Stimulated activated CD4-positive, alpha-beta T cell treated with anti-CD3 and anti-CD28 coated beads, Interleukin-2, amount 100 ng/mL, for 48 hours (primary cell): ENCODE measurements at regions not wholly inside any gene's neighbourhood (a gene's known extent, or its start where the extent isn't known, plus 50 kb on each side); places are given as distances from the start of the nearest gene placed in this dataset.
A peak's percentile ranks its signal among the peaks of the same experiment; 100 is the strongest.

Source experiments
- DNase-seq, 2 donors: peaks; one replicate each; pipeline ENCODE4 v3.0.0-alpha.2; 2020

DNA sequence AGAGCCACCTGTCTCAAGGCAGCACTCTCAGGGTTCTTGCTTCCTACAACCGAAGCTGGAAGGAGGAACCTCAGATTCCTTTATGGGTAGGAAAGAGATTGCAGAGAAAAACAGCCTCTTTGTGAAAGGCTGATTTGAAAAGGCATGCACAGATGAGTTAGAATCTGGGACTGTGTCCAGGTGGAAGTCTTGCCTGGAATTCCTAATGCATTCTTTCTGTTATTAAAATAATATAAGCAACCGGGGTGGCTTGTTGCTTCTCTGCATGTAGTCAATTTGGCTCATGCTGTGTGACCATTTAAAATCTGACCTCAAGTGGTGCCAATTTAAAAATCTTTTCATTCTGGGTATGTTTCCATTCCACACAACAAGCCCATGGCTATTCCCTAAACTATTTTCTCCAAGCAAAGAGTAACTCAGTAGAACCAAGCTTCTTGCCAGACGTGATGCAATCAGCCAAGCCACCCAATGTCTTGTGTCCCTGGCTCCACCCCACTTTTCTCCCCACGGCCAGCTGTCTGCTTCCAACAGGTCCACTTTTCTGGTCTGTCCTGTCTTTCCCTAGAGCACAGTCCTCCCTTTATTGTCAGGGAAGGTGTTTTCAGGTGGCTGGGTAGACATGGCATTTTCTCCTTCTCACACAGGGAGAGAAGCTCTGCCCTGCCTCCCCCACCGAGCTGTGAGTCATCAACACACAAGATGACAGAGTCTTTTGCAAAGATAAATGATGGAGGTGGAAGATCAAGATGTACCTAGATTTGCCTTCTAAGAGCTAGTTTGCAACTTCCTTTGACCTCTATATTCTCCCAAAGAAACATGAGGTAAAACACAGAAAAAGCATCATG is 394.3 kb downstream of the FOXO1 start:
- peak; percentile 4 to 27 for DNase-seq

GRCh38 chr13:40272776-40273139 is 393.7 kb downstream of the FOXO1 start:
- no peak for DNase-seq

DNA sequence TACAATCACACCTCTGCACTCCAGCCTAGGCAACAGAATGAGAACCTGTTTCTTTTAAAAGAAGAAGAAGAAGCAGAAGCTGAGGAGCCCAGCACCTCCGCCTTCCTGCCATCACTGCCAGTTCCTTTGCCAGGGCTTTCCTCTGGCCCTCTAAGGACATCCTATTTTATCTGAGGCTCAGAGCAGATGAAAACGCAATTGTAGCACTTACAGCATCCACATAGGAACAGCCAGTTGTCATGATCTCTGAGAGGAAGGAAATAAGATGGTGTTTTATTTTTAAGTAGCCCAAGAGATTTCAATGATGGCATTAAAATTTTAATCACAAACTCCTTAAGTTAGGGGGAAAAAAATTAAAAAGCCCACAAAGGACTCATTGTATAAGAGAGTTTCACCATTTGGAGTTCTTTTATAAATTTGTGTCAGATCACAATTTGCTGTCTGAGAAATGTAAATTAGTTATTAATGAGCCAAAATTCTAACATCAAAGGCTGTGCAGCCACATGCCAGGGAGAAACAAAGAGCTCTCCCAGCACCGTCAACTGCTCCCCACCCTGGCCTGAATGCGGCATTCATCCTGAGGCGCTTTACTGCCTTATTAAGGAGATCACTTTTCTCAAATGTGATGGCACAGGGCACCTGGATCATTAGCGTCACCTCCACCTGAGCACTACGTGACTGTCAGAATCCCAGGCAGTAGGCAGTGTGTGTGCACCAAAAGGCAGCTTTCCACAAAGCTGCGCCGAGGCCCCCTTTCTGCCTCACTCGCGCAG is 393.0 kb downstream of the FOXO1 start:
- DNase-seq, result no peak

GRCh38 chr13:40274103-40274502 is 392.3 kb downstream of the FOXO1 start:
- no peak for DNase-seq

DNA sequence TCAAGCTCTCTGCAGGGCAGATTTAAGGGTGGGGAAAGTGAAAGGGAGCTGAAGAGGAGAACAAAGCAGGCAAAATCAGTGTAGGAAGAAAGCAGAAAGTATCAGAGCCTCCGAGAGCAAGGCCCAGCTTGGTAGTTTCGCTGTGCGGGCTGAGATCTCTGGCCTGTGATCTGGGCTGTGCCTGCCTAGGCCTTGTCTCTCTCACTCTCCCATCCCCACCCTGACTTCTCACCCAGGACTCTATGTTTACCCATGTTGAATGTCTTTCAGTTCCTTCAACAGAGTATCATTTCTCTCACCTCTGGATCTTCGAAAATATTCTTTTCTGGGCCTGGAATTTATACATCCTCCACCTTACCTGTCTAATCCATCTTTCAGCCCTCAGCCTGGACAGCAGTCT is 391.3 kb downstream of the FOXO1 start:
- no peak for DNase-seq

DNA sequence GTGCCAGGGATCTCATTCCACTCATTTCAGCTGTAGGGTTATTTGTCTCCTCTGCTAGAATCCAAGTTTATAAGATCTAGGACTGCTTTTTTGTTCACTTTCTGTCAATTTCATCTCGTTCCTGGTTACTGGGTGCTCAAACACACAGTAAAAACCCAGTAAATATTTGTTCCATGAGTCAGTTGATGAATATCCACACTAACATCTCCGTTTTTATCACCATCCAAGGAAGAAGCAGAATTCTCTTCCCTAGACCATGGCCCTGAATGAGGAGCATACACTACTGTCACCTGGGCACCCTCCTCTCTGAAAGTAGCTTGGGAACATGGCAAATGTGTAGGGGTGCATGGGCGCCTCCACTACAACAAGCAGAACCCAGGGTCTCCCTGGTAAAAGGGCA is 390.8 kb downstream of the FOXO1 start:
- no peak for DNase-seq

DNA sequence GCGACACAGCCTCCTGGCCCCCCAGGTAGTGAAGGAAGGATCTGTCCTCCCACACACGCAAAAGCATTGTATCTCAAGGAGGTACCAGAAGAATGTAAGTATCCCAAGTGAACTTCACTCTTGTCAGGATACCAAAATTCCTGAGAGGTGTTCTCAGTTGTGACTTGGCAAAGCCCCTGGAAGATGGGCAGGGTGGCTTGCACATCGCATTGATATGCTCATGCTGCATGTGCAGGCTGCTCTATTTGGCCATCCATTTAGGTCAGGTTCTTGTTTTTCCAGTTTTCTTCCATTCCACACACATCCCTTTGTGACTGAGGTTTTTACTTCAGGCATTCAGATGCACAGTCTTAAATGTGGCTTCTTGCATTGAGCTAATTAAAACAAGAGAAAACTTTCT is 382.8 kb downstream of the FOXO1 start:
- no peak for DNase-seq

GRCh38 chr13:40285634-40286033 is 380.8 kb downstream of the FOXO1 start:
- no peak for DNase-seq

GRCh38 chr13:40287428-40287827 is 379.0 kb downstream of the FOXO1 start:
- no peak for DNase-seq

- no peak for DNase-seq
Observed at GRCh38 chr13:40288259-40288658, 378.2 kb downstream of the FOXO1 start.

- no peak for DNase-seq
Observed at GRCh38 chr13:40290758-40291157, 375.7 kb downstream of the FOXO1 start.

DNA sequence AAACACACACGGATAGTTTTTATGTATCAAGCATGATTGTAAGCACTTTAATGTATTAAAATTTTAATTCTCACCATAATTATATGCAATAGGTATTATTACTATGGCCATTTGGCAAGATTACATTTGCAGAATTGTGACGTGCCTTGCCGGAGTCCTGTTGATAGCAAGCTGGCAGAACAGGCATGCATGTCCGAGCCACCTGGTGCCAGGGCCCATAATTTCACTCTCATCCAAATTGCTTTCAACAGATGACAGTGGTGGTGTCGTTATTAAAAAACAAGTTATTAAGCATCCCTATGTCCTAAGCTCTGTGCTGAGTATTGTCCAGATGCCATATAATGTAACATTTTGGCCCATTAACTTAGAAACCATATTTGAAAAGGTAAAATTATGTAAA is 374.3 kb downstream of the FOXO1 start:
- DNase-seq, result no peak

- DNase-seq, result no peak
Observed at GRCh38 chr13:40292536-40292935, 373.9 kb downstream of the FOXO1 start.

DNA sequence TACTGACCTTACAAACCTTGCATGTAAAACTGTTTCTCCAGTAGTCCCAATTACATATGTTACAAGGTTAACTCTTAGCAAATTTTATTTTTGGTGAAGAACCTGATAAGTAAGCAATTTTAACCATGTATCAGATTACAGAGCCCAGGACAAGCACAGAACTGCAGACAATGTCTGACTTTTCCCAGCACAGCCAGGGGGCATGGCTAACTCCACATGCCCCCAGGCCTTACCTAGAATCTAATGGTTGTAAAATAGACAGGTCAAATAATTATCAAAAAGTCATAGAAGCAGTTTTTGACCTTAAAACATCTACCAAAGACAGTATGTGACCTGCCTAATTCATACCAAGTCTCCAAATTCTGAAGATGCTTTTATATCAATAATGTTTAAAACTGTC is 364.1 kb downstream of the FOXO1 start:
- DNase-seq, result no peak

- no peak for DNase-seq
Observed at GRCh38 chr13:40304391-40304790, 362.1 kb downstream of the FOXO1 start.

DNA sequence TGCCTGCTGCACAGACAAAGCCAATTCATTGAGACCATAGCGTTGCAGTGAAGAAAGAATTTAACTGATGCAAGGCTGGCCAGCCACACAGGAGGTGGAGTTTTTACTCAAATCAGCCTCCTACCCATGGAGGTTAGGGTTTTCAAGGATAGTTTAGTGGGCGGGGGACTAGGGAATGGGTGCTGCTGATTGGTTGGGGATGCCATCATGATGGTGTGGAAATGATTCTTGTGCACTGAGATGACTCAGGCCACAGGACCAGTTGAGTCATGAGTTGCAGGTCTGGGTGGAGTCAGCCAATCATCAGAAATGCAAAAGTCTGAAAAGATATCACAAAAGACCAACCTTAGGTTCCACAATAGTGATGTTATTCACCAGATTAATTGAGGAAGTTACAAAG is 359.6 kb downstream of the FOXO1 start:
- DNase-seq, result peak; percentile 30 to 34

DNA sequence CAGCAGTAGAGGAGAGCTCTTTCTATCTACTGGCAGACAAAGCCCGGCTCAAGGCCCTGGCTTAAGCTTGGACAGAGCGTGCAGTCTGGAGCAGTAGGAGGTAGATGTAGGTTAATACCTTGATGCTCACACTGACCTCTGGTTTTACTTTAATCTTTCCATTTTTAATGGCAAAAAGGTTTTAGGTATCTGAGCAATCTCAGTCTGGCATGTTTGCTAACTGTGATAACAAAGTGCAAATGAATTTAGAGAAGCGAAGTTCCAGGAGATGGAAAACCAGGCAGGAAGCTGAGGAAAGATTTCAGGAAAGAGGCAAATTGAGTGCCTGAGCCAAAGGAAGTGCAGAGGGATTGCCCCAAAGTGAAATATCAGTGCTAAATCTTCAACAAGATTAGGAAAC is 356.6 kb downstream of the FOXO1 start:
- DNase-seq, result no peak

DNA sequence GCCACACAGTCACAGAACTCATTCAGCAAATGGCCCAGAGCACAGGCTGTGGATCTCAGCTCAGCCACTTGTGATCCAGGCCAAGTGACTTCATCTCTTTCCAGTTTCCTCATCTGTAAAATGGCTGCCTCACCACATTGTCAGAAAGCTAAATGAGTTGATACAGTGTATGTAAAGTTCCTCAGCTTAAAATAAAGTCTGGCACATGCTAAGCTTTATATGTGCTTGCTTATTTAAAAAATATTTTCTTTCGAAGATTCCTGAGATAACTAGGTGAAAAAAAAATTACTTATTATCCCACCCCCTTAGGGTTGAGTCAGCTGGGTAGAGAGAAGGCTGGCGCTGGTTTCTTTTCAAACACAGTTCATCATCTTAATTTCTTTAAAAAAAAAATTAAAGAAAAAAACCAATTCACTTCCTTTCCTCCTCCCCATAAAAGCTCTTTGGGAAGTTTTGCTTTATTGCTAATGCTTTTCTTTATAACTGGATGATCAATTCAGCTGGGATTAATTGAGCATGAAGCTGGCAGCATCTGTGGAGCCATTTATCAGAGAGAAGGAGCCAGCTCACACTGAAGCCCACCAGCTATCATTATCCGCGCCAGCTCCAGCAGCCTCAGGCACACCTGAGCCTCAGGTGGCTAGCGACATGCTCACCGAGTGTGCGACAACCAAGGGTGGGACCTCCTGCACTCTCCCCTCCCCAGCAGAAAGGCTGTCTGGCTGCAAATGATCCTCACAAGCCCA is 354.9 kb downstream of the FOXO1 start:
- no peak for DNase-seq

GRCh38 chr13:40313269-40314200 is 352.9 kb downstream of the FOXO1 start:
- no peak for DNase-seq

DNA sequence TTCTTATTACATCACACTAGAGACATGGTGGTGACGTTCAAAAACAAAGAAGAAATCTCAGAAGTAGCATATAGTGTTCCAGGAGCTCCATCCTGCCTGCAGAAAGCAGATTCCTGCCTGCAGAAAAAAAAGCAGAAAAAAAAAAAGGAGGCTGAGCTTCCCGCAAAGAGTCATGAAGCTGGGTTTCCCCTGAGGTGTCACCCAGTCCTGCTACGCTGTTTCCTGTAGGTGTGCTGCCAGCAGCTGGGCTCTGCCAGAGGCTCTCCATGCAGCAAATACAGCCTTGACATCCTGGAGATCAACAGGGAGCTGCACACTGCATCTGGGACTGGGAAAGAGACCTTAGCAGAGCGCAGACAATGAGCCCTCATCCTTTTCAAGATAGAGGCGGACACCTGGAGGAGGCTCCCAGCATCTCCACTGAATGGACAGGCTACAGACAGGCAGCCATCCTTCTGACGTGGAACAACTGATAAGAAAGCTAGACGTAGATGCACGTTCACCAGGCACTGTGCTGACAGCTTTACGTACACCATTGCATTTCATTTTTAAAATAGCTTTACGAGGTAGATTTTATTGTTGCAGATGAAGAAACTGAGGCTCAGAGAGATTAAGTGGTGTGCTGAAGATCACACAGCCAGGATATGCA is 350.9 kb downstream of the FOXO1 start:
- peak in 1 of 2 donors; percentile 25 for DNase-seq

- DNase-seq, result peak in 1 of 2 donors; percentile 30
Observed at GRCh38 chr13:40316301-40316700, 350.1 kb downstream of the FOXO1 start.

DNA sequence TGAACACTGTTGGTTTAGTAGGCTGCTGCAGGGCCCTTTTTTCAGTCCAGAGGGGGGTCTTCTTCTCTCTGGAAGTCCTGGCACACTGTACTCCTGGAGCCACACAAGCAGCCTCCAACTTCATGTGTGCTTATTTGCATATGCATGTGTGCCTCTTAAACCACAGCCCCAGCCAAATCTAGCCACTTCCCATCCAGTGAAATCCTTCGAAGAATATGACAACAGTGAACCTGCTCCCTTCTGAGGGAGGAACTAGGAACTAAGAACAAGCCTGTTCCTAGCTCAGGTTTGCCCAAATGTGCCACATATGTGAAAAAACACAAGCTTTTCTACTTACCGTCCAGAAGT is 348.5 kb downstream of the FOXO1 start:
- DNase-seq, result no peak
